Lower lobe of right lung (tissue), 2 donors: ENCODE measurements at regions not wholly inside any gene's neighbourhood (a gene's known extent, or its start where the extent isn't known, plus 50 kb on each side); places are given as distances from the start of the nearest gene placed in this dataset.

Experiments used
- ATAC-seq, 2 donors: fragments of 200-7000 bp; cut with Tn5 transposase; one replicate each; pipeline ENCODE4 v1.9.1; 2020 to 2022; ENCODE audit warnings: mild to moderate bottlenecking in 2 of 2, moderate library complexity in 2 of 2
- DNase-seq: peaks from one replicate; pipeline ENCODE4 v3.0.0-alpha.2; 2020
- H3K27ac ChIP-seq: fragments of 200-600 bp; one replicate; pipeline ENCODE4 v1.8.0; 2022
- H3K27me3 ChIP-seq: fragments of 200-600 bp; one replicate; pipeline ENCODE4 v1.8.0; 2022; ENCODE audit warnings: low read depth
- H3K36me3 ChIP-seq: fragments of 200-600 bp; one replicate; pipeline ENCODE4 v1.8.0; 2022; ENCODE audit warnings: mild to moderate bottlenecking
- H3K4me1 ChIP-seq: fragments of 200-600 bp; one replicate; pipeline ENCODE4 v1.8.0; 2022
- H3K4me3 ChIP-seq: fragments of 200-600 bp; one replicate; pipeline ENCODE4 v1.8.0; 2022; ENCODE audit warnings: mild to moderate bottlenecking
- H3K9me3 ChIP-seq: fragments of 200-600 bp; one replicate; pipeline ENCODE4 v1.8.0; 2022
- intact Hi-C: fragments of 100-400 bp; cut with DNase I; formaldehyde crosslinking; loops from one replicate; pipeline ENCODE4 v1.11.0; 2022
- TF ChIP-seq, protein P1 (sequence below): fragments of 200-600 bp; IDR thresholded peaks from one replicate; pipeline ENCODE4 v1.8.0; 2022; ENCODE audit warnings: antibody characterized with exemption, mild to moderate bottlenecking
- donor health status: DM: no; HTN: yes; CAD: no; lungs with severe emphysema.

DNA sequence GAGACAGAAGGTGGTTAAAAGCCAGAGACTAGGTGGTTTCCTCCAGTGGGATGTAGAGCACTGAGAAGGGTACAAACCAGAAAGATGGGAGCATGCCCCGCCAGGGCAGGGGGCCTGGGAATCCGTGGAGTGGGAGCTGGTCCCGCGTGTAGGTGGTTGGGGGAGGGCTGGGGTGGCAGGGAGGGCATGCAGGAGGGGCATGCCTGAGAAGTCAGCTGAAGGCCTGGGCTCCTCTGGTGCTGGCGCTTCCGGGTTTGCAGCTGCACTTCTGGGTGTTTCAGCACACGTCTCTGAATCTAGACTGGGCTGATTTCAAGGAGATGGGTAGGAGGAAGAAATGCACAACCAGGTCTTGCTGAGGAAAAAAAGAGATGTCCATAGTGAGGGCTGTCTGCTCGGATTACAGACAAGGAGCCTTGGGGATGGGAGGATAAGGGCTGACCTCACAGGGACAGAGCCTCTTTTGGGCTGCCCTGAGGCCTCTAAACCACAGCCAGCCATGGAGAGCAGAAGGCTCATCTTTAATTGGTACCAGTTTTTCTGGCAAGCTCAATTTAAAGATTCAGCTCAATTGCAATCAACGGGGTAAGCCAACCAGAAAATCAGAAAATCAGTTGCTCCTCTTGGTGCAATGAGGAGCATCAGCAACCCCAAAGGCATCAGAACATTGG lies 151.9 kb downstream of the FAM43A start:
- Histone ChIP-seq H3K27ac (no peak overlapping the region), H3K4me3 (no peak overlapping the region), H3K36me3 (no peaks in the 10 kb centered on the region), H3K27me3 (no peaks in the 10 kb centered on the region), H3K4me1 (no peaks in the 10 kb centered on the region), H3K9me3 (no peaks in the 10 kb centered on the region)
- TF ChIP-seq, protein P1, sequence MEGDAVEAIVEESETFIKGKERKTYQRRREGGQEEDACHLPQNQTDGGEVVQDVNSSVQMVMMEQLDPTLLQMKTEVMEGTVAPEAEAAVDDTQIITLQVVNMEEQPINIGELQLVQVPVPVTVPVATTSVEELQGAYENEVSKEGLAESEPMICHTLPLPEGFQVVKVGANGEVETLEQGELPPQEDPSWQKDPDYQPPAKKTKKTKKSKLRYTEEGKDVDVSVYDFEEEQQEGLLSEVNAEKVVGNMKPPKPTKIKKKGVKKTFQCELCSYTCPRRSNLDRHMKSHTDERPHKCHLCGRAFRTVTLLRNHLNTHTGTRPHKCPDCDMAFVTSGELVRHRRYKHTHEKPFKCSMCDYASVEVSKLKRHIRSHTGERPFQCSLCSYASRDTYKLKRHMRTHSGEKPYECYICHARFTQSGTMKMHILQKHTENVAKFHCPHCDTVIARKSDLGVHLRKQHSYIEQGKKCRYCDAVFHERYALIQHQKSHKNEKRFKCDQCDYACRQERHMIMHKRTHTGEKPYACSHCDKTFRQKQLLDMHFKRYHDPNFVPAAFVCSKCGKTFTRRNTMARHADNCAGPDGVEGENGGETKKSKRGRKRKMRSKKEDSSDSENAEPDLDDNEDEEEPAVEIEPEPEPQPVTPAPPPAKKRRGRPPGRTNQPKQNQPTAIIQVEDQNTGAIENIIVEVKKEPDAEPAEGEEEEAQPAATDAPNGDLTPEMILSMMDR: no peak
- intact Hi-C loops: no loop called here
- ATAC-seq (no peak), DNase-seq (no peak)

DNA sequence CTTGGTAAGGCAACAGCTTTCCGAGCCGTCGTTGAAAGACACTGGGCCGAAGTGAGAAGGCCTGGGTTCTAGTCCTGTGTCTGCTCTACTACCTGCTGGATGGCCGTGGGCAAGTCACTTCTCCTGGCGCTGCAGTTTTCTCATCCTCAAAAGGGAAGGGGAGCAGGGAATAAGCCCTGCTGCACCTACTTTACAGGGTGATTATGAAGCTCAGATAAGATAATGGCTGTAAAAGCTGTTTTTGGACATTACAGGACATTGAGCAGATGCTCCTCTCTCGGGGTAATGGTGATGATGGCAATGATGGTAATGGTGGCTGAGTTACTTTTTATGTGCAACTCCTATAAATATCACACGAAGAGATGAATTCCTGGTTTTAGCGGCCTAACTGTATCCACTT lies 152.6 kb downstream of the FAM43A start:
- no peaks in the 10 kb centered on the region for H3K9me3 ChIP-seq
- H3K4me1 ChIP-seq: no peaks in the 10 kb centered on the region
- H3K36me3 ChIP-seq: no peaks in the 10 kb centered on the region
- H3K4me3 ChIP-seq: no peak overlapping the region
- ATAC-seq (no peak), DNase-seq (no peak)
- H3K27me3 ChIP-seq: no peaks in the 10 kb centered on the region
- TF ChIP-seq, protein P1: no peak
- H3K27ac ChIP-seq: no peak overlapping the region
- intact Hi-C loops: no loop called here

- DNase-seq (no peak), ATAC-seq (no peak)
- no peak overlapping the region for H3K4me3 ChIP-seq
- no peaks in the 10 kb centered on the region for H3K9me3 ChIP-seq
- H3K36me3 ChIP-seq: no peaks in the 10 kb centered on the region
- H3K27me3 ChIP-seq: no peaks in the 10 kb centered on the region
- no peak overlapping the region for H3K27ac ChIP-seq
- TF ChIP-seq, protein P1: no peak
- intact Hi-C loops: no loop called here
- H3K4me1 ChIP-seq: no peaks in the 10 kb centered on the region
Observed at GRCh38 chr3:194840661-194841514, 155.2 kb downstream of the FAM43A start.

- Histone ChIP-seq H3K27me3 (no peaks in the 10 kb centered on the region), H3K36me3 (no peaks in the 10 kb centered on the region), H3K9me3 (no peaks in the 10 kb centered on the region), H3K4me1 (no peaks in the 10 kb centered on the region), H3K4me3 (no peak overlapping the region), H3K27ac (no peak overlapping the region)
- no peak for ATAC-seq
- no peak for DNase-seq
- TF ChIP-seq, protein P1: no peak
- intact Hi-C loops: no loop called here
Observed at GRCh38 chr3:194841515-194841841, 155.8 kb downstream of the FAM43A start.

DNA sequence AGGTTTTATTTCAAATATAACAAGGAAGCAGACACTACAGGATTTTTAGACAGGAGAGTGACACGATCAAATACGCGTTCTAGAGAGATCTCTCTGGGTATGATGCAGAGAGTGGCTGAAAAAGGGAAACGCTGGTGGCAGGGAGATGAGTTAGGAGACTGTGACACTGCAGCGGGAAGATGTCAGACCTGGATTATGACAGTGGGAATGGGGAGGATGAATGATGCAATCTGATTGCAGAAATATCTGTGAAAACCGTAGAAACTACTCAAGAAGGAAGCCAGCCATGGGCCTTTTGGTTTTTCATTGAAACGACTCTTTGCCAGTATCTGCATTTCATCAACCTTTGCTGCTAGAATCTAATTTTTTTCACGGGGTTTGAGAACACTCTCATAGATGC lies 157.9 kb downstream of the FAM43A start:
- H3K27me3 ChIP-seq: no peaks in the 10 kb centered on the region
- no peaks in the 10 kb centered on the region for H3K4me1 ChIP-seq
- TF ChIP-seq, protein P1: no peak
- H3K9me3 ChIP-seq: no peaks in the 10 kb centered on the region
- H3K36me3 ChIP-seq: no peaks in the 10 kb centered on the region
- H3K4me3 ChIP-seq: no peak overlapping the region
- peak in 1 of 2 donors; percentile 25 for ATAC-seq
- H3K27ac ChIP-seq: no peak overlapping the region
- DNase-seq: no peak
- intact Hi-C loops: no loop called here
